HG03045 (cell line): ENCODE measurements at regions not wholly inside any gene's neighbourhood (a gene's known extent, or its start where the extent isn't known, plus 50 kb on each side); places are given as distances from the start of the nearest gene placed in this dataset.
"Not testable (repeated sequence)": the region's sequence is repeated elsewhere in the genome, so short reads cannot be mapped to it uniquely, and the experiment has no call there.

ENCODE experiments used
- ATAC-seq: cut with Tn5 transposase; IDR thresholded peaks from one replicate; pipeline ENCODE4 v1.9.1; 2021; ENCODE audit warnings: mild to moderate bottlenecking, moderate library complexity; ENCODE audit not compliant: unreplicated experiment

DNA sequence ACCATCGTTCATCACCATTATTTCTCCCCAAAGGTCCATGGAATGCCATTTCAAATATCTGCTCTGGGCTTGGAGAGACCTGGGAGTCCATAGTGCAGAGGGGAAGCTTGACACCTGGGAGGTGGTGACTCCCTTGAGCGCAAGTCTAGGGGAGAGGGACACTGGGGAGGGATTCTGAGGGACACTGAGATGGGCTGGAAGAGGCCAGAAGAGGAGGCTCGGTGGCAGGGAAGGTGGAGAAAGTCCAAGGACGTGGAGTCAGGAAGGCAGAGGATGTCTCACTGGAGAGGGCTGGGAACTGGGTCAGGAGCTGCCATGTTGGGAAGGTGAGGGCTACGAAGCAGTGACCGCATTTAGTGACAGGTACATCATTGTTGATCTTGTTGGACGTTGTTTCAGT lies 160.3 kb upstream of the MVB12B start:
- no peak for ATAC-seq

DNA sequence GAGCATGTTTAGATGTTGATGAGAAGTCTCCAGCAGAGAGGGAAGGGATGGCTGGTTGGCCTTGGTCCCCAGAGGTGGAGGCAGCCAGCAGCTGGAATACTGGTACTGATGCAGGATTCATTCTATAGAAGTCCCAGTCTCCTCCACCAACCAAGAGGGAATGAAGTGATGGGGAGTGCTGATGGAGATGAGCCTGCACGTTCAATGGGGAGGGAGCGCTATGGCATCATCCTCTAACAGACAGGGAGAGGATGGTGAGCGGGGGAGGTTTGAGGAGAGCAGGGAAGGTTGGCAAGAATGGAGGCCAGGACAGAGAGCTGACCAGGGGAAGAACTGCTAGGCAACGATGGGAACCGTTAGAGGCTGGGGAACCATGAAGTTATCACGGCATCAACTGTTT lies 159.8 kb upstream of the MVB12B start:
- ATAC-seq, result no peak

DNA sequence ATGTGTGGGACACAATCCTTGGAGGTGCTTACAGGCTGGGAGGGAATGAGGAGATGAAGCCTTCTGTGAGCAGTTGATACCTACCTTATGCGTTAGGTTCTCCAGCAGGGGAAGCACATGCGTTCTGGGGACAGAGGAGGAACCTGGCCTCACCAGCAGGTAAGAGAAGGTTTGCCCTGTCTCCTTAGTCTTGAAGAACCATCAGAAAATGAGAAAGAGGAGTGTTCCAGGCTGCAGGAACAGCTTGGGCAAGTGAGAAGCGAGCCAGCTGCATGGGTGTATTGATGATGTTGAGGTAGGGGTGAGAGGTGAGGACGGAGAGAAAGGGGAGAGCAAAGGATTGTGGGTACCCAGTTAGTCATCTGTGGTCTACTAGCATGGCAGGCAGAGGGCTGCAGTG lies 156.9 kb upstream of the MVB12B start:
- no peak for ATAC-seq

DNA sequence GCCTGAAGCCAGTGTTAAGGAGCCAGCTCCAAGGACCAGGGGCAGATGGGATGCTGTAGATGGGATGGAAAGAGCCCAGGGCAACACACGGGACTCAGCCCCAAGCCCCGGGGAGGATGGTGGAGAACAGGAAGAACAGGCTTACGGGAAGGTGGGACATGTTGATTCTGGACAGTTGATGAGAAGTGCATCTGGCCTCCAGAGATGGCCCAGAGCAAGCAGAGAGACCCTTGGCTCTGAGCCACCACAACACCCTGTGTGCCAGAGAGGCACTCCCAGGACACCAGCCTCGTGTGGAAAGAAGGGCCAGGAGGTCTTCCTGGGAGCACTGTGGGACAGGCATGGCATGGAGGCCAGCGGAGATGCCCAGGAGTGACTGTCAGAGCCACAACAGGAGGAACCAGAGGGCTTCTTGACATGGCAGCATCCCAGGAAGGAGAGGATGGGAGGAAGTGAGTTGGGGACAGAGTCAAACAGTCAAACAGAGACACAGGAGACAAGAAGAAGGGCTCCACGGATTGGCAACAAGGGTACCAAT lies 156.3 kb upstream of the MVB12B start:
- ATAC-seq, result no peak

DNA sequence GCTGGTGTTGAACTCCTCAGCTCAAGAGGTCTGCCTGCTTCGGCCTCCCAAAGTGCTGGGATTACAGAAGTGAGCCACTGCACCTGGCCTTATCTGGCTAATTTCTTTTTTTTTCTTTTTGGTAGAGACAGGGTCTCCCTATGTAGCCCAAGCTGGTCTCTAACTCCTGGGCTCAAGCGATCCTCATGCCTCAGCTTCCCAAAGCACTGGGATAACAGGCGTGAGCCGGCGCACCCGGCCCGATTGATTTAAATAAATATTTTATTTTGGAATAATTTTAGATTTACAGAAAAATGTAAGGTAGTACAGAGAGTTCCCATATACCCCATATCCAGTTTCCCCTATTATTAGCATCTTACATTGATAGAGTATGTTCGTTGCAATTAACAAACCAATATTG lies 155.0 kb upstream of the MVB12B start:
- ATAC-seq, result no peak

DNA sequence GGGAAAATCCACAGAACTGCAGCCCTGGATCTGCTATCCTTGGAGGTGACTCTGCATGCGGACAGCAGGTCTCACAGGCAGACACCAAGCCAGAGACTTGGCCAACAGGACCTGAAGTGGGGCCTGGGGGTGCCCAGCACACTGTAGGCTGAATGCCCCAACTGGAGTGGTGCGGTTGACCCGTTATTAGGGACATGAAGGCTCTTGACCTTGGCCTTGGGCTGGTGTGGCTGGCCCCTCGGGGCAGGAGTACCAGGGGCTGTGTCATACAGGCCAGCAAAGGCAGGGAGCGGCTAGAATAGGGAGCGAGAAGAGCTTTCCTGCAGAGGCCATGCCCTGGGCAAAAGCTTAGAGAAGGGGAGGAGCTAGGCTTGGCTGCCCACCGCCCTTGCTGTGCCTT lies 153.2 kb upstream of the MVB12B start:
- no peak for ATAC-seq

DNA sequence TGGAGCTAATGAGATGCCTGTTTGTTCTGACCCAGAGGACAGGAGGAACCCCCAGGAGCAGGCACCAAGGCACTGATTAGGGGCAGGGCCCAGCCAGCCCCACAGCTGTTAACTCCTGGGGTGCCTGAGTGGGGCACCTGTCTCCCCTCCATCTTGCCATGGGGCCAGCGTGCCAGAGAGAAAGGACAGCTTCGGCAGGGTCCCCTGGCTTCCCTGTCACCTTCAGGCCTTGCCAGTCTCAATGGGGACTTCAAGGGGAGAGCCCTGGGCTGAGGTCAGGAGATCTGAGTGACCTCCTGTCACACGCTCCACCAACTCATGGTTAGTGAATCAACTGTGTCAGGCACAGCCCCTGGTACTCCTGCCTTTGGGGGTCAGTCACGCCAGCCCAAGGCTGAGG lies 152.7 kb upstream of the MVB12B start:
- no peak for ATAC-seq

DNA sequence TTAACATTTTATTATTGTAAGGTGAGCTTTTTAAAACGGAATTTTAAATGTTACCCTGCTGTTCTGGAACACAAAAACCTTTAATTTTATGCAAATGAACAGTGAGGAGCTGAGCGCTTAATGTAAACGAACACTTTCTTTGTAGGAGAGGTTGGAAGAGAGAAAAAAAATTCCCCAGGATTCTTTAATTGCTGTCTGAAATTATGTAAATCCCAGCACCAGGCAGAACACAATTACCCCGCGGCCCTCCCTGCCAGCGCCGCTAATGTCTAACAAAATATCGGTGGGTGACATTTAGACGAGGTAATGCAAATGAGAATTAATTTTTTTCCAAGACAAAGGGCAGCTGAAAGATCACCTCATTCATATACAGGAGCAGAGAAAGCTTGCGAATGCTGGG lies 143.4 kb upstream of the MVB12B start:
- ATAC-seq, result no peak

DNA sequence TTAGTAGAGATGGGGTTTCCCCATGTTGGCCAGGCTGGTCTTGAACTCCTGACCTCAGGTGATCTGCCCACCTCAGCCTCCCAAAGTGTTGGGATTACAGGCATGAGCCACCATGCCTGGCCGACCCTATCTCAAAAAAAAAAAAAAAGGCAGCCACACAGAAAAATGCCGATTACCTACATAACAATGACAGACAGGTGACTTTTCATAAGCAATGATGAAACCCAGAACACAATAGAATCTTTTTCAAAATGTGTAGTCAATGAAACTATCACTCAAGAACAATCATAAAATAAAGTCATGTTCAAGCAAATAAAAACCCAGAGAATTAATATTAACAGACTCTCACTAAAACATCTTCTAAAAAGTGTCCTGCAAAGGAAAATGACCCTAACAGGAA lies 135.6 kb upstream of the MVB12B start:
- not testable (repeated sequence) for ATAC-seq

DNA sequence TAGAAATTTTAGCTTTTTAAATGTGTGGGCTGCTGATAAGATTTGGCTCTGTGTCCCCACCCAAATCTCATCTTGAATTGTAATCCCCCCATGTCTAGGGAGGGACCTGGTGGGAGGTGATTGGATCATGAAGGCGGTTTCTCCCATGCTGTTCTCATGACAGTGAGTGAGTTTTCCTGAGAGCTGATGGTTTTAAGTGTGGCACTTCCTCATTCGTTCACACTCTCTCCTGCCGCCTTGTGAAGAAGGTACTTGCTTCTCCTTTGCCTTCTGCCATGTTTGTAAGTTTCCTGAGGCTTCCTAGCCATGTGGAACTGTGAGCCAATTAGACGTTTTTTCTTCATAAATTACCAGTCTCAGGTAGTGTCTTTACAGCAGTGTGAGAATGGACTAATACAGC lies 127.8 kb upstream of the MVB12B start:
- ATAC-seq, result no peak

DNA sequence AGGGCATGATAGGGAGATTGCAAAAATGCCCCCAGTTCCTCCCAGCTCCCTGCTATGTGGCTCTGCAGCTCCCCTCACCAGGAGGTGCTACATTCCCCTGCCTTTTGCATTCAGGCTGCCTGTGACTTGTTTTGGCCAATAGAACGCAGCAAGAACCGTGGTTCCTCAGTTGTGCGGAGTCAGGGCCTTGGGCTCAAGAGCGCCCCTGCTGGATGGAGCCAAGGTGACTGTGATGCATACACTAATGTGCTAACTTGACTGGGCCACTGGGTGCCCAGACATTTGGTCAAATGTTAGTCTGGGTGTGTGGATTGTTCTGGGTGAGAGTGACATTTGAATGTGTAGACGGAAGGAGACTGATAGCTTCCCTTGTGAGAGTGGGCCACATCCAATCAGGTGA lies 123.3 kb upstream of the MVB12B start:
- ATAC-seq, result no peak

DNA sequence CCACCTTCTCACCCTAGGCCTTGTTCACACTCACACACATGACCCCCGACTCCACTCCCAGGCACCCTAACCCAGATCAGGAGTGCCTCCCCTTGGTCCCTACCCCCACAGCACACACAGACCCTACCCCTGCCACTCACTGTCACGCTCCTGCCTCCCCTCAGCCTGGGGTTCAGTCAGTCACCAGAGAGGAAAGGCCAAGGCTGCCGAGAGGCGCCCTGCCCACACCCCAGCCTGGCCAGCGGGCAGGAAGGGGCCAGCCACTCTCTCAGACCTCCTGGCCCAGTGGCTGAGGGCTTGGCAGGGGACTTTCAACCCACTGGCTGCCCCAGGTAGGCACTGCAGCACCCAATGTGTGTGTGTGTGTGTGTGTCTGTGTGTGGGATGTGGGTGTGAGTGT lies 122.4 kb upstream of the MVB12B start:
- ATAC-seq, result no peak

DNA sequence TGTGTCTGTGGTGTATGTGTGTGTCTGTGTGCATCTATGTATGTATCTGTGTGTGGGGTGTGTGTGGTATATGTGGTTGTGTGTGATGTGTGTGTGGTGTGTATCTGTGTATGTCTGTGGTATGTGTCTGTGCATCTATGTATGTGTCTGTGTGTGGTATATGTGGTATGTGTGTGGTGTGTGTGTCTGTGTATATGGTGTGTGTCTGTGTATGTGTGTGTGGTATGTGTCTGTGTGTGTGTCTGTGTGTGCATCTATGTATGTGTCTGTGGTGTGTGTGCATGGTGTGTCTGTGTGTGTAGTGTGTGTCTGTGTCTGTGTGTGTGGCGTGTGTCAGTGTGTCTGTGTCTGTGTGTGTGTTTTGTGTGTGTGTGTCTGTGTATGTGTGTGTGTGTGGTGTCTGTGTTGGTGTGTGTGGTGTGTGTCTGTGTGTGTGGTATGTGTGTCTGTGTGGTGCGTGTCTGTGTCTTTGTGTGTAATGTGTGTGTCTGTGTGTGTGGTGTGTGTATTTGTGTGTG lies 121.9 kb upstream of the MVB12B start:
- no peak for ATAC-seq

DNA sequence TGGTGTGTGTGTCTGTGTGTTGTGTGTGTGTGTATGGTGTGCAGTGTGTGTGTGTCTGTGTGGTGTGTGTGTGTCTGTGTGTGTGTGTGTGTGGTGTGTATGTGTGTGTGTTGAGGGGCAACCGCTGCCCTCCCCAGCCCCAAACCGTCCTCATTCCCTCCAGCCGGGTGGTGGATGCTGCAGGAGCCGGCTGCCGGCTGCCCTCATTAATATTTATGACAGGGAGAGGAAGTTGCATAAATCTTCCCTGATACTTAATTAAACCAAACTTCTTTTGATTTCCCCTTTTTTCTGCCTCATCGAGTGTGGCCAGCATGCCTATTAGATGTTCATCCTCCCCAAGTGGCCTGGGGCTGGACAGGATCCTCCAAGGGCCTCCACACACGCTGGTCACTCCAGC lies 121.4 kb upstream of the MVB12B start:
- ATAC-seq, result no peak

DNA sequence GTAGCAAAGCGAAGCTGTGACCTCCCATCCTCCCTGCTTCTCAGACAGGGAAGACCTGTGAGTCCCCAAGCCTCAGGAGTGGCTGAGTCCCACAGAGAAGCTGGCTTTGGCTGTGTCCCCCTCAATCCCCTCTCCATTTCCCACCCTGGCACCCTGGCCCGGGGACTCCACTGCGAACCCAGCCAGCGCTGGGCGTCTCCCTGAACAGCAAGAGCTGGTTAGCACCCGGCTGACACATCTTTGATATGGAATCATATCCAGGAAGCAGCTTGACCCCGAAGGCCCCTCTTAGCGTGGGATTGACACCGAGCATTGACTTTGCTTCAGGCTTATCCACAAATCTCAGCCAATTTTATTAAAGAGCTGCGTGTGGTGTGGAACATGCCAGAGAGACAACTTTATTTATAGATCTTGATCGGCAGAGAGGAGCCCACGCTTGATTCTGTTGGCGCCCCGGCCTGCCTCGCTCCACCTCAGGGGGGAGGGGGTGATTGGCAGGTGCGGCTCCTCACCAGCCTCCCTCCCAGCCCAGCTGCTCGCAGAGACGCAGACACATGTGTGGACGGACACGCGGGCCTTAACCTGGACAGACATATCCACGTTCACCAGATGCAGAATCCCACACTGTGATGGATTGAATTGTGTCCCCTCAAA lies 120.7 kb upstream of the MVB12B start:
- ATAC-seq, result no peak

DNA sequence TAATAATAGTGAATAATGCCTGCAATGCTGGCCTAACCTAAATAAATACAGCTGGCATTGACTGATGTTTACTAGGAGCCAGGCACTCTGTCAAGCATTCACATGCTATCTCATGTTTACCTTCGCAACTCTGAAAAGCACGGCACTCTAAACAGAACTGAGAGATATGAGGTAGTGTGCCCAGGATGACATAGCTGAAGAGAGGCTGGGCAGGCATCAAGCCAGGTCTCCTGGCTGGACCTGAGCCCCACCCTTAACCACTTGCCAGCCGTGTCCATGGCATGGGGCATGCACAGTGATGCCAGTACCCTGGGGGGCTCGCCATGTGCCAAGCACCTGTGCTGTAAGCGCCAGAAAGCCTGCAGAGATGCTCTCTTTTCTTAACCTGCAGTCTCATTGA lies 119.4 kb upstream of the MVB12B start:
- ATAC-seq, result no peak

DNA sequence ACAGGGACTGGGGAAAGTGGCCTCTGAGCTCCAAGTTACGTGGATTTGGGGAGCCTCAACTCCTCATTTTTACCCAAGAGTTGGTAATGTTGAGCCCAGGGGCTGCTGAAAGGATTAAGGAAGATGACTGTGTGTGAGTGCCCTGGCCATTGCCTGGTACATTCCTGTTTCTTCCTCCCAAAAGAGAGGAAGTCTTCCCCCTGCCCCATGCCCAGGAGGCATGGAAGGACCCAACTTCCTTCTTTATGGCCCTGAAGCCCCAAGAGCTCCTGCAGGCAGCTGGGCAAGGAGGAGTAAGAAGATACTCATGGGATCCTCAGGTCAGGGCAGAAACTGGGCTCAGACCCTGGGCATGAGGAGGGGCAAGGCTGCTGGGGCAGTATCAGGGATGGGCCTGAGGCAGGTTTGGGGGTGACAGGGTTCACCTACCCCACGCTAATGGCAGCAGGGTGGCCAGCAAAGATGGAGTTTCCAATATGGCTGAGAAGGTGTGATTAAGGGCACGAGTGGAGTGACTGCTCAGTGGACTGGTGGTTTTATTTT lies 118.3 kb upstream of the MVB12B start:
- no peak for ATAC-seq

DNA sequence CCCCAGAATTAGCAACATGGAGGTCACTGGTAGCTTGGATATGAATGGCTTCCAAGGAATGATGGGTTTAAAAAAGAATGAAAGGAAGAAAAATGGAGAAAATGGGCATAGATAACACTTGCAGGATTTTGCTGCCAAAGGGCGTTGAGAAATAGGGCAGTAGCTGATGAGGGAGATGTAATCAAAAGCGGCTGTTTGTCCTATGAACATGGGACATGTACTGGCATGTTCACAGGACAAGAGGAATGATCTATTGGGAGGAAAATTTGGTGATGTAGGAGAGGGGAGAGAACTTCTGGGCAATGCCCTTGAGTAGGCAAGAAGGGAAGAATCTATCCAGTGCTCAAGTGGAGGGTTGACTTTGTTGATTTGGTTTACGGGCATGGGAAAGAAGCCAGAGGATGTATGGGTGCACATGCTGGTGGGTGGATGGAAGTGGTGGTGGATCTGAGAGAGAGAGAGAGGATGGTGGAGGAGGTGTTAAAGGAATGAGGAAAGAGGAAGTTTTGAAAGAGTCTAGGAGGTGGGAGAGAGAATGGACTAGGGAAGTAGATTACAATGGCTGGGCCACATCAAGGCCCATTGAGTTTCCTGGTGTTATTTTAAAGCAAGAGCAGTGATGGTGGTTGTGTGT lies 115.1 kb upstream of the MVB12B start:
- no peak for ATAC-seq

DNA sequence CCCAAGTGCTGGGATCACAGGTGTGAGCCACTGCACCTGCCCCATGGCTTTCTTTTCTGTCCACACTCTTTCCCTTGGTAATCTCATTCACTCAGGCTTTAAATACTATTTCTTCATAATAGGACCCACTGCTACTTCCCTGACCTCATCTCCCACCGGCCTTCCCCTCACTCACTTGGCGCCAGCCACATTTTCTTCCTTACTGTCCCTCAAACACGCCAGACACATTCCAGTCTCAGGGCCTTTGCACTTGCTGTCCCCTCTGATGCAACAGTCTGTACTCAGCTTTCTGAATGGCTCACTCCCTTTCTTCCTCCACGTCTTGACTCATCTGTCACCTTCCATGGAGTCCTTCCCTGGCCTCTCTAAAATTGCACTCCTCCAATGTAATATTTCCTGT lies 111.1 kb upstream of the MVB12B start:
- ATAC-seq, result no peak

DNA sequence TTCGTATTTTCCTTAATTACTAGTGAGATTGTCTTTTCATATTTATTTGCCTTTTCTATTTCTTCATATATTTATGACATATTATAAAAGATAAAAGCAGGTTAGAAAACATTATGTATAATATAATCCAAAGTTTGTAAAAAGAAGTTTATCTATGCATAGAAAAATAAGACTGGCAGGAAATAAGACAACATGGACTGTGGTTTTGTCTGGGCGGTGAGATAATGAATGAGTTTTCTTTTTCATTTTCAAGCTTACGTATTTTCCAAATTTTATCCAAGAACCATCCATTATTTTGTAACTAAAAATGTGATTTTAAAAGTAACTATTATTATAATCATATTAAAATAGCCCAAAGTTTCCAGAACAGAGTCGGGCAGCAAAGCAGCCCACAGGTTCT lies 109.8 kb upstream of the MVB12B start:
- ATAC-seq, result no peak

DNA sequence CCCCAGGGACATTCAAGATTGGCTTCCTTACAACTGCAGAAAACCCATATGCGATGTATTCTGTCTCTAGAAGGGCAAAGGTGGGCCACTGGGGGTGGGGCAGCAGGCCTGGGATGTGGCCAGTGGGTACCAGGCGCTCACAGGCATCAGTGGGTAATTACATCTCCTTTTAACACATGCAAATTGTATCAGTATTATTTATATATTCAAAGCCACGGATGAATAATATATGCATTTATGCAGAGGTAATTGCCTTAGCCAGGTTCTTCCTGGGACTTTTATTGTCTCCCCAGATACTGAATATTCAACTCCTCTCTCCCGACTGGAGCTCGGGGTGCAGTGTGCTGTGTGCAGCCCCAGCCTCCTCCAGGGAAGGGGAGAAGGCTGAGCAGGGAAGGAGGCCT lies 109.4 kb upstream of the MVB12B start:
- ATAC-seq, result no peak

DNA sequence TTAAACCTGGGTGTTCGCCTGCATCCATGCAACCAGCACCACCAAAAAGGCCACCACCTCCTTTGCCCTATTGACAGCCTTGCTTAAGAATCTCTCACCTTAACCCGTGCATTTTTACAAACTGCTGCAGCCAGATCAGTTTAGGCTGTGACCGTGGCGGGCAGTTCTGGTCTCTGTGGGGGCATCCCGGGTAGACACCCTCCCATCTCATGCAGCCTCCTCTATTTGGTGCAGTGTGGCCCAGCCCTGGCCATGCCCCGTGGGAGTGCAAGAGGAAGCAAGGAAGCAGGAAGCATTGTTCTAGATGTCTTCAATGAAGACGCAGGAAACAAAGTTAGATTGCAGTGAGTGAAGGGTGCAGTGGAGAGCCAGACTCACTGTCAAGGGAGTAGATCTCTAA lies 108.8 kb upstream of the MVB12B start:
- no peak for ATAC-seq
